Gastroesophageal sphincter (tissue), 4 donors: ENCODE measurements at regions not wholly inside any gene's neighbourhood (a gene's known extent, or its start where the extent isn't known, plus 50 kb on each side); places are given as distances from the start of the nearest gene placed in this dataset.

Experiments used
- ATAC-seq: fragments of 150-250 bp; one replicate; pipeline ENCODE4 v1.9.1; 2016; ENCODE audit warnings: mild to moderate bottlenecking, moderate library complexity
- H3K27ac ChIP-seq, 4 donors: fragments of 200-600 bp; sonication (generic) in 3 of 4; 1 replicate in 3 of 4; 2 replicates in 1 of 4; pipeline ENCODE4 v1.5.1; 2016 to 2019
- H3K27me3 ChIP-seq: fragments of 200-600 bp; sonication (generic); one replicate; pipeline ENCODE4 v1.5.1; 2019
- H3K36me3 ChIP-seq, 2 donors: fragments of 200-600 bp; sonication (generic); one replicate each; pipeline ENCODE4 v1.5.1; 2019; ENCODE audit warnings: control low read depth in 1 of 2
- H3K4me1 ChIP-seq, 3 donors: fragments of 200-600 bp; sonication (generic); 1 replicate in 2 of 3; 2 replicates in 1 of 3; pipeline ENCODE4 v1.5.1; 2016 to 2019; ENCODE audit warnings: control low read depth in 2 of 3
- H3K4me3 ChIP-seq, 2 donors: fragments of 200-600 bp; sonication (generic); one replicate each; pipeline ENCODE4 v1.5.1; 2019; ENCODE audit warnings: mild to moderate bottlenecking in 1 of 2, moderate library complexity in 1 of 2
- H3K9me3 ChIP-seq, 3 donors: fragments of 200-600 bp; sonication (generic); one replicate each; pipeline ENCODE4 v1.5.1; 2017 to 2019; ENCODE audit warnings: control low read depth in 2 of 3
- EP300 ChIP-seq: sonication (generic); formaldehyde crosslinking; IDR thresholded peaks from one replicate; pipeline ENCODE4 v1.6.1; 2017; ENCODE audit warnings: antibody characterized with exemption, mild to moderate bottlenecking
- POLR2A ChIP-seq, 2 donors: fragments of 450-650 bp; IDR thresholded peaks; one replicate each; pipeline ENCODE4 v1.6.1; 2017; ENCODE audit warnings: antibody characterized with exemption in 2 of 2, mild to moderate bottlenecking in 2 of 2, moderate library complexity in 1 of 2
- POLR2AphosphoS5 ChIP-seq: sonication (generic); formaldehyde crosslinking; IDR thresholded peaks from one replicate; pipeline ENCODE4 v1.6.1; 2017; ENCODE audit warnings: antibody characterized with exemption
- WGBS, 2 donors: methylation state at CpG; one replicate each; pipeline ENCODE4 v1.1.5; 2018; ENCODE audit warnings: low coverage in 1 of 2; 5-methylcytosine and 5-hydroxymethylcytosine counted together
- TF ChIP-seq, protein P1 (sequence below), 4 experiments: fragments of 200-600 bp in 2 of 4; fragments of 450-650 bp in 2 of 4; sonication (generic) in 1 of 4; IDR thresholded peaks; one replicate each; pipeline ENCODE4 v1.5.1; 2017 to 2019; ENCODE audit warnings: antibody characterized with exemption in 4 of 4, mild to moderate bottlenecking in 2 of 4, moderate library complexity in 2 of 4

DNA sequence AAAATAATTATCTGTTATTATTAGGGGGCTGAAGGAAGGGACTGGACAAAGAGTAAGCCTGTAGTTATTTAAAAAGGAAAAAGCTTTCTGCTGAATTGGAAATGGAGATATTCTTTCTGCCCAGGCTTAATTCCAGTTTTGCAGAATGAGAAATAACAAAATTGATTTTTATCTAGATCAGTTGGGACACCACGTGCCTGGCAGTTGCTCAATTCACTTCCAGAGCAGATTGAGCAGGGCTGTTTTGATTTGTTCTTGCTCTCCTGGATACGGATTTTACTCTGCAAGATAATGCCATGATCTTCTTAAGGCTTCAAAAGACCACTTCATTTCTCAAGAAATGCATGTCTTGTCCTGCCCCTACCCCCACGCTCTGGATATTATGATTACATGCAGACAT lies 524.3 kb downstream of the TCERG1L start:
- H3K36me3 ChIP-seq, result no peaks in the 10 kb centered on the region
- H3K9me3 ChIP-seq, result no peaks in the 10 kb centered on the region
- no peak overlapping the region for H3K4me3 ChIP-seq
- WGBS, 2 donors, result 4 to 9% methylated on average over 3 of the region's 3 CpGs
- no peak for ATAC-seq
- H3K27me3 ChIP-seq, result peaks cover 65% of the 10 kb centered on the region
- TF ChIP-seq EP300 (no peak), POLR2A (IDR thresholded peaks at IDR 0.05) (no peak), POLR2AphosphoS5 (no peak)
- TF ChIP-seq, protein P1, sequence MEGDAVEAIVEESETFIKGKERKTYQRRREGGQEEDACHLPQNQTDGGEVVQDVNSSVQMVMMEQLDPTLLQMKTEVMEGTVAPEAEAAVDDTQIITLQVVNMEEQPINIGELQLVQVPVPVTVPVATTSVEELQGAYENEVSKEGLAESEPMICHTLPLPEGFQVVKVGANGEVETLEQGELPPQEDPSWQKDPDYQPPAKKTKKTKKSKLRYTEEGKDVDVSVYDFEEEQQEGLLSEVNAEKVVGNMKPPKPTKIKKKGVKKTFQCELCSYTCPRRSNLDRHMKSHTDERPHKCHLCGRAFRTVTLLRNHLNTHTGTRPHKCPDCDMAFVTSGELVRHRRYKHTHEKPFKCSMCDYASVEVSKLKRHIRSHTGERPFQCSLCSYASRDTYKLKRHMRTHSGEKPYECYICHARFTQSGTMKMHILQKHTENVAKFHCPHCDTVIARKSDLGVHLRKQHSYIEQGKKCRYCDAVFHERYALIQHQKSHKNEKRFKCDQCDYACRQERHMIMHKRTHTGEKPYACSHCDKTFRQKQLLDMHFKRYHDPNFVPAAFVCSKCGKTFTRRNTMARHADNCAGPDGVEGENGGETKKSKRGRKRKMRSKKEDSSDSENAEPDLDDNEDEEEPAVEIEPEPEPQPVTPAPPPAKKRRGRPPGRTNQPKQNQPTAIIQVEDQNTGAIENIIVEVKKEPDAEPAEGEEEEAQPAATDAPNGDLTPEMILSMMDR (IDR thresholded peaks at IDR 0.05), result no peak
- no peak overlapping the region for H3K27ac ChIP-seq
- H3K4me1 ChIP-seq, result no peaks in the 10 kb centered on the region

DNA sequence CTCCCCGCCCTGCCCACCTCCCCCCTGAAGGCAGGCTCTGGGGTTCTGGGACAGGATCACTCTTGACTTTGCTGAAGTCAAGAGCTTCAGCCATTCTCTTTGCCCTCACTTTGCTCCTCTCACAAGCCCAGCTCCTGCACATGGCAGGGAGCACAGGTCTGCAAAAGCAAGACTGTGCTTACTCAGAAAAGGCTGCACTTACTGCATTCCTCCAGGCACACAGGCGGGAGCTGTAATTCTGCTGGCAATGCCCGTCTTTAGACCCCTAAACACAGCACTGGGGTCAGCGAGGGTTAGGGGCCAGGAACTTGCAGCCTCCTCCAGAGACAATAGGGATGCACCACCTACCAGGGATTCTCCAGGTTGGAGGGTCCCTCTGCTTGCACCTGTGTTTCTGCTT lies 523.7 kb downstream of the TCERG1L start:
- no peak overlapping the region for H3K4me3 ChIP-seq
- TF ChIP-seq, protein P1 (IDR thresholded peaks at IDR 0.05), result no peak
- TF ChIP-seq POLR2A (IDR thresholded peaks at IDR 0.05) (no peak), EP300 (no peak), POLR2AphosphoS5 (no peak)
- ATAC-seq, result no peak
- 50% methylated on average over 1 of the region's 4 CpGs; no CpG with 5 or more reads in 1 of the 2 donors for WGBS, 2 donors
- H3K27me3 ChIP-seq, result peaks cover 65% of the 10 kb centered on the region
- H3K27ac ChIP-seq, result no peak overlapping the region
- H3K9me3 ChIP-seq, result no peaks in the 10 kb centered on the region
- no peaks in the 10 kb centered on the region for H3K36me3 ChIP-seq
- no peaks in the 10 kb centered on the region for H3K4me1 ChIP-seq

DNA sequence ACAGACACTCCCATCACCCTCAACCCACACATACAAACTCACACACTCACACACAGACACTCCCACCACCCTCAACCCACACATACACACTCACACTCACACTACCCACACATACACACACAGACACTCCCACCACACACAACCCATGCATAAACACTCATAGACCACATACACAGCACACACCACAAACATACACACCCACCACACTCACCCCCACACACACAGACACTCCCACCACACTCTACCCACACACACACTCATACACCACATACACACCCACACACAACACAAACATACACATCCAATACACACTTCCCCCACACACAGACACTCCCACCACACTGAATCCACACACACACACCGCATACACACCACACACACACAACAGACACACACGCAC lies 521.2 kb downstream of the TCERG1L start:
- TF ChIP-seq EP300 (no peak), POLR2AphosphoS5 (no peak), POLR2A (IDR thresholded peaks at IDR 0.05) (no peak)
- TF ChIP-seq, protein P1 (IDR thresholded peaks at IDR 0.05), result no peak
- no peaks in the 10 kb centered on the region for H3K36me3 ChIP-seq
- H3K27ac ChIP-seq, result no peak overlapping the region
- H3K4me1 ChIP-seq, result no peaks in the 10 kb centered on the region
- 17 to 33% methylated on average over 1 to 2 of the region's 2 CpGs for WGBS, 2 donors
- H3K4me3 ChIP-seq, result no peak overlapping the region
- no peaks in the 10 kb centered on the region for H3K9me3 ChIP-seq
- H3K27me3 ChIP-seq, result peaks cover 52% of the 10 kb centered on the region
- ATAC-seq, result no peak

DNA sequence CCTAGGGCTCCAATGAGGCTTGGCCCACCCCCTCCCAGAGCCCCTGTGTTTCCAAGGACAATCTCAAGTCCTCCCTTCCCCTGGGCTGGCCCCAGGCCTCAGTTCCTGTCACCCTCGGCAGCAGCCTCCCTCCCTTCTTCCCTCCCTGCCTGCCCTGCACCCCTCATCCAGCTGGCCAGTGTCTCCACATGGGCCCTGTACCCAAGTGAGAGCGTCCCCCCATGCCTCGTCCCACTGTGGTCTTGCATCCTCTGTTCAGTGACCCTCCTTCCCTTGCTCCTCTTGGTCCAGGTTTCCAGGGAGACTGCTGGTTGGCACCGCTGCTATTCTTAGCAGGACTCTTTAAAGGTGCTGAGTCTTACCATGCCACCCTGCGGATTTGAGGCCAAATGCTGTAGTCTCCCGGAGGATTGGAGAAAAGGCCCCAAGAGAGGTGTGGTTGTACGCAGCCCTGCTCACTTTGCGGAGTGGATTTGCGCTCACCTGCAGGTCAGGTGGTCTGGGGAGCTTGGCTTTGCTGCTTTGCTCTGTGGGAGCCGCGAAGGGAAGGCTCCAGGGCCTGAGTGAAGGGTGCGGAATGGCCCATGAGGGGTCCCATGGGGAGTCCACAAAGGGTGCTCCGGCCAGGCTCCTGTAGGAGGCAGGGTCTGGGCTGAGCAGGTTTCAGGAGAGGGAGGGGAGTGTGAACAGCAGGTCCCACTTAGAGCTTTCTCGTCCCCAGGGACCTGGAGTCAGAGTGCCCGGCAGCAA lies 519.2 kb downstream of the TCERG1L start:
- ATAC-seq, result no peak

More for the DNA sequence above, 519.2 kb downstream of the TCERG1L start:
- Histone ChIP-seq H3K36me3 (no peaks in the 10 kb centered on the region), H3K27ac (no peak overlapping the region), H3K9me3 (no peaks in the 10 kb centered on the region), H3K4me3 (no peak overlapping the region), H3K4me1 (no peaks in the 10 kb centered on the region), H3K27me3 (peaks cover 40% of the 10 kb centered on the region)
- TF ChIP-seq POLR2A (IDR thresholded peaks at IDR 0.05) (no peak), EP300 (no peak), POLR2AphosphoS5 (no peak)
- TF ChIP-seq, protein P1 (IDR thresholded peaks at IDR 0.05), result no peak
- 65 to 80% methylated on average over 4 to 6 of the region's 15 CpGs for WGBS, 2 donors
